Stimulated activated CD4-positive, alpha-beta T cell treated with anti-CD3 and anti-CD28 coated beads, Interleukin-4, amount 100 ng/mL, for 24 hours (primary cell): ENCODE measurements at regions not wholly inside any gene's neighbourhood (a gene's known extent, or its start where the extent isn't known, plus 50 kb on each side); places are given as distances from the start of the nearest gene placed in this dataset.

Experiments
- DNase-seq: peaks from one replicate; pipeline ENCODE4 v3.0.0-alpha.2; 2020

DNA sequence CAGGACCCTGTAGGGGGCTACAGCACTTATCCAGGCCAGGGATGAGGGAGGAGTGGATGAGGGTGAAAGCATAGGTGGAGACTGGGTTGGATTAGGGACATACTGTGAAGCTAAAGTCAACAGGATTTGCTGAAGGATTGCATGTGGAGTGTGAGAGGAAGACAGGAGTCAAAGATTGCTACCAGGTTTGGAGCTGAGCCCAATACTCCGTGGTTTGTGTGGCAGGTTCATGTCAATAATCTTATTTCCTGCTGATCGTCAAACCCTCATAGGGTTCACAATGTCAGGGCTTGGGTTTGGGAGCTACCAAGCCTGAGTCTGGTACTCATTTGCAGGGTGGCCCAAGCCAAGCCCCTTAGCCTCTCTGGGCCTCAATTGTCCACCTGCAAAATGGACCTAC lies 77.1 kb upstream of the PLXNC1 start:
- DNase-seq: no peak

DNA sequence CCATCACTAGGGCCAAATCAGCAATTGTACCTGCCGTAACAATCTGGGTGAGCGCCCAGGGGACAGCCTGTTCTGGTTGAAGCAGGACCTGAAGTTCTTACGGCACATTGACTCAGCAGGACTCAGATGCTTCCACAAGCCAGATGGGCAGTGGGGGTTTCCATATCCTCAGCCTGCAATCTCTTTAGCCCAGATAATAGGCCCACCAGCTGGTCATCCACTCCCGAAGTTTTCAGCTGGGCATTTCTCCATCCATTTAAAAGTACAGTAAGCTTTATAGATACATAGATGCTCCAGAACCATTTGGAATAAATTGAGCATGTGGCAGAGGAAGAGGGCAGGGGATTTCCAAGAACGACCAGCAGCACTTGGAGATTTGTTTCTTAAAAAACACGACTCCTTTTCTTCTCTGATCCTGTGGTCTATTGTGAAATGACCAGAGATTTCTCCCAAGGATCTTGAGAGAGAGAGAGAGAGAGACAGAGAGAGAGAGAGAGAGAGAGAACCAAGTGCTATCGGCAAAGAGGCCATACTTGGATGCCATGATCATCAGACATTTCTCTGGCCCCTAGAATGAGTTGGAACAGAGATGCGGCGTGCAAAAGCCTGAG lies 74.8 kb upstream of the PLXNC1 start:
- DNase-seq: no peak

DNA sequence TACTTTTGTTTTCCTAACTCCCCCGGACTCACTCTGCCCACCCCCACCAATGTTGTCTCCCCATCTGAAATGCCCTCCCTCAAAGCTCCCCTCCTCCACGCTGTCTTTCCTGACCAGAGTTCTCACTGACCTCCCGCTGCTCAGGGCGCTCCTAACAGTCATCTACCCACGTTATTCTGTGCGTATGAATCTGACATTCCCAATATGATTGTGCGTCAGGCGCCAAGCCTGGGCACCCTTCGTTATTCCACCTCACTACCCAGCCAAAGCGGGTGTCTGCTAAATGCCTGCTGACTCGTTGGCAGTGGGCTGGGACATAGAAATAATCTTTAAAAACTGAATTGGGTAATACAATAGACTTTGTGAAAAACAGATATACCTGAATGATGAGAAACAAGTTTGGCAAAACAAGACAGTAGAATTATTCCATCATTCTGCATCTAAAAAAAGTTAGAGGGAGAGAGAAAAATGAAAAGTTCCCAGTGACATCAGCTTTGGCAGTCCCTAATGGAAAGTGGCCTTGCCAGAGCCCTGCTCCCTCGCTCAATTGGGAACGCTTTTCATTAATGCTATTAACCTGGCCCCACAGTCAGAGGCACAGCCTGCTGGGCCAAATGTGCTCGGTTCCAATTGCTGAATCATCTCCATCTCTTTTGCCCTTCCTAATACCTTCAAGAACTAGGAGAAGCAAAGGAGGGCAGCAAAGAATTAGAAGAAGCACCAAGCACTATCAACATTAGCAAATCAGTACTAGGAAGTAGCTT lies 74.0 kb upstream of the PLXNC1 start:
- DNase-seq: no peak

DNA sequence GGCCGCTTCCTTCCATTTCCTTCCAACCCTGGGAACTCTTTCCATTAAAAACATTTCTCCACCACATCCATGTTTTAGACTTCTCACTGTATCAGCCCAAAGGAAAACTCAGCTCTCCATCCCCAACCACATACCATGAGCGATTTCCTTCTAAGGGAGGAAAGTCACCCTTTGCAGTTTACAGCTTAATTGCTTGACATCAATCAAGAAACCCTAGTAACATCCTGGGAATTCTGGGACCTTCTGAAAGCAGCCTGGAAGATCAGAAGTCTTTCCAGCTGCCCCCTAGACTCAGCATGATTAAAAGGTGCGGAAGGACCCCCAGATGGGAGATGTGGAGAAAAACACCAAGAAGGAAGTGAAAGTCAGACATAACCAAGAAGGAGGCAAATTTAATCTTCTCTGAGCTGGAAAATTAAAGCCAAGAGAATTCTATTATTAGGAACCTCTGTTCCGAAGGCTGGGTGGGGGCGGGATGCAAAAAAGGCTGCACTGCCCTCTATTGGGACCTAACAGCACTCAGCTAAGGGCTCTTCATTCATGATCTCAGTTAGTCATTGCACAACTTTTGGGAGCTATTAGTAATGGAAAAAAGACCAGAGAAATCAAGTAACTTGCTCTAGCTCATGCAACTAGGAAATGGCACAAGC lies 73.3 kb upstream of the PLXNC1 start:
- DNase-seq: peak; percentile 5

DNA sequence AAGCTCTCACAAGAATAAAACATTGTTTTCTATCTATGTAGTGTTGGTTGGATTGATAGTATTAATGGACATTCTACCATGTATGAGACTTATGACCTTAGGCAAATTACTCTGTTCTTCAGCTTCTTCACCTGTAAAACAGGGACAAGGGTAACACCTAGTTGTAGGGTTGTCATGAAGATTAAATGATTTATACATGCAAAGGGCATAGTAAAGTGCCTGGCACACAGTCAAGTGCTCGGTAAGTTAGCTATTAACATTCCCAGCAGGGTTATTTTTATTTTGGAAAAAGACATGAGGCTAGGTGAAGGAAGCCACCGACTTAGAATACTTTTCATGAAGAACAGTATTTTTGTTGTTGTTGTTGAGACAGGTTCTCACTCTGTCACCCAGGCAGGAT lies 71.2 kb upstream of the PLXNC1 start:
- no peak for DNase-seq

- no peak for DNase-seq
These were observed 70.1 kb upstream of the PLXNC1 start for GRCh38 chr12:94078138-94078723.

- no peak for DNase-seq
These were observed 69.5 kb upstream of the PLXNC1 start for GRCh38 chr12:94078736-94079509.

GRCh38 chr12:94079566-94080340 lies 68.6 kb upstream of the PLXNC1 start:
- DNase-seq: no peak

DNA sequence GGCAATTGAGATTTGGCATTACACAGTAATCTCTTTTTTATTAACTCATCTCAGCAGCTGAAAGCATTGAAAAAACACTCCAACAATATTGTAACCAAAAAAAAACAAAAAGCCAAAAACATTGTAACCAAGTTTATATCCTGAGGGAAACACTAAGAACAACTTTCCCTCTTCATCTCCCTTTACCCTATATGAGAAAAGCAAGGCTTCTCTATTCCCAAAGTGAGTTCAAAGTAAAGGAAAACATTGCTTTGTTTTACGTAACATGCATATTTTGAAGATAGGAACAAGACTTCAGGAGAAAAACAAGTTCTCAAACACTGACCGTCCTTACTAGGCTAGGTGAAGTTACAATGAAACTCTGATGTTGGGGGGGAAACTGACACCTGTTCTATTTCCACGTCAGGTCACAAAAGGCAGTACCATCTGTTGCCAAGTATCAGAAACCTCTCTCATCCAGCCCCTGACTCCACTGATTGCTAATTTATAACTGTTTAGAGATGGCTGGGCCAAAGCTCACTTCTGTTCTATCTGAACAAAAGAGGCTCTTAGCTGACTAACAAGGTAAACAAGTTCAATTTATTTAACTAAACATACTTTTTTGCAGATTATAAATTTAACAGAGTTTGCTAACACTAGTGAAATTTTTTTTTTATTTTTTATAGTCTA lies 67.9 kb upstream of the PLXNC1 start:
- DNase-seq: no peak

DNA sequence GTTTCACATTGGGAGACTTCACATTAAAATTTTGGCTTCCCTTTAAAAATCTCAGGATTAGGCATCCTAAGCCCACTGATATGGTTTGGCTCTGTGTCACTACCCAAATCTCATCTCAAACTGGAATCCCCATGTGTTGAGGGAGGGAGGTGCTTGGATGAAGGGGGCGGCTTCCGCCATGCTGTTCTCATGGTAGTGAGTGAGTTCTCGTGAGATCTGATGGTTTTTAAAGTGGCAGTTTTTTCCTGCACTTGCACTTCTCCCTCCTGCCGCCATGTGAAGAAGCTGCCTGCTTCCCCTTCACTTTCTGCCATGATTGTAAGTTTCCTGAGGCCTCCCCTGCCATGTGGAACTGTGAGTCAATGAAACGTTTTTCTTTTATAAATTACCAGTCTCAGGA lies 65.7 kb upstream of the PLXNC1 start:
- DNase-seq: no peak

GRCh38 chr12:94089891-94090290 lies 58.5 kb upstream of the PLXNC1 start:
- DNase-seq: no peak

DNA sequence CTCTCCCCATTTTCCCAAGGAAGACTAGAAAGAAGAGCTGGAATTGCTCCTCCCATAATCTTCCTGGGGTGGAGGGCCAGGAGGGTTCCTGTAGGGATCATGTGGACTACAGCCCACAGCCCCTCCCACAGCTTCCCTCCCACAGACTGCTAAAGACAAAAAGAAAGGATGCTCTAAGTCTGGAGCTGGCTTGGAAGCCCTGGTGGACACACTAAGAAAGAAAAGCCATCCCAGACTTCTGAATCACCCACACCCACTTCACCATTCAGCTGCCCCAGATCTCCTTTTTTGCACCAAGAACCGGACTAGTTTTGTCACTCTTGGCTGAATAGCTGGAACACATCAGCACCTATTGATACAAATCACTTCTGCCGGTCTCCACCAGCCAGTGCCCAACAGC lies 56.8 kb upstream of the PLXNC1 start:
- DNase-seq: no peak

- no peak for DNase-seq
These were observed 55.7 kb upstream of the PLXNC1 start for GRCh38 chr12:94092516-94093241.

DNA sequence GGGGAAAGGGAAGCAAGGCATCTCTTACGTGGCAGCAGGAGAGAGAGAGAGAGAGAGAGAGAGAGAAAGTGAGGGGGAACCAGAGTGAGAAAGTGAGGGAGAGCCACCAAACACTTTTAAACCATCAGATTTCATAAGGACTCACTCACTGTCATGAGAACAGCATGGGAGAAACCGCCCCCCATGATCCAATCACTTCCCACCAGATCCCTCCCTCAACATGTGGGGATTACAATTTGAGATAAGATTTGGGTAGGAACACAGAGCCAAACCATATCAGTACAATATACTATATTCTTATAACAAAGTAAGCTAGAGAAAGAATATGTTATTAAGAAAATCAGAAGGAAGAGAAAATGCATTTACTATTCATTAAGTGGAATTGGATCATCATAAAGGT lies 53.7 kb upstream of the PLXNC1 start:
- DNase-seq: no peak

GRCh38 chr12:94095618-94096017 lies 52.8 kb upstream of the PLXNC1 start:
- DNase-seq: no peak

DNA sequence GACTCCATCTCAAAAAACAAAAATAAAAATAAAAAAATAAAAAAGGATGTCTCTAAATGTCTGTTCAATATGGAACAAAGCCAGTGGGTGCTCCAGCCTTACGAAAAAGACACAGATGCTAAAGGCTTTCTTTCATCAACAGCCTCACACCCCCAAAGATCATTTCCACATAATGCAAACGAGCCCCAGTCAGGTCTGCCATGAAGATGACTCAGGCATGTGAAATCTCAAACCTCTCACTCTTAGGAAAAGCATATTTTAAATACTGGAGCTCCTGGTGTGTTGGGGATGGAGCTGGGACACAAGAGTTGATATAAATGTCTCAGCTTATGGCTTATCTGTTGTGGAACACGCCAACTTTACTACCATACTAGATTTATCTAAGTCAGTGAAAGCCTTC lies 49.9 kb upstream of the PLXNC1 start:
- no peak for DNase-seq
